ENCODE measurements at regions not wholly inside any gene's neighbourhood (a gene's known extent, or its start where the extent isn't known, plus 50 kb on each side); places are given as distances from the start of the nearest gene placed in this dataset.

- no peak for TF ChIP-seq TAF1 (IDR thresholded peaks at IDR 0.05; ENCODE audit: borderline replicate concordance, insufficient read depth, low read length)
- TF ChIP-seq POLR2AphosphoS5 (IDR thresholded peaks at IDR 0.05; ENCODE audit: low read depth, low read length) = no peak
- TF ChIP-seq FOXP2 (optimal IDR thresholded peaks at IDR 0.05; ENCODE audit: borderline replicate concordance, extremely low read depth, extremely low read length, insufficient read depth) = no peak
- no peak for TF ChIP-seq REST (IDR thresholded peaks at IDR 0.05; ENCODE audit: insufficient read depth in 1 of 2, low read depth in 2 of 2, low read length in 2 of 2)
- no peak for TF ChIP-seq SIN3A (IDR thresholded peaks at IDR 0.05; ENCODE audit: borderline replicate concordance, insufficient read depth, low read length)
These were observed 267.1 kb downstream of the TENT5A start for GRCh38 chr6:81485395-81485794.

- TF ChIP-seq FOXP2 (optimal IDR thresholded peaks at IDR 0.05; ENCODE audit: borderline replicate concordance, extremely low read depth, extremely low read length, insufficient read depth) = no peak
- TF ChIP-seq REST (IDR thresholded peaks at IDR 0.05; ENCODE audit: insufficient read depth in 1 of 2, low read depth in 2 of 2, low read length in 2 of 2) = no peak
- TF ChIP-seq POLR2AphosphoS5 (IDR thresholded peaks at IDR 0.05; ENCODE audit: low read depth, low read length) = no peak
- no peak for TF ChIP-seq TAF1 (IDR thresholded peaks at IDR 0.05; ENCODE audit: borderline replicate concordance, insufficient read depth, low read length)
- no peak for TF ChIP-seq SIN3A (IDR thresholded peaks at IDR 0.05; ENCODE audit: borderline replicate concordance, insufficient read depth, low read length)
These were observed 268.2 kb downstream of the TENT5A start for GRCh38 chr6:81484251-81484650.

- TF ChIP-seq SIN3A (IDR thresholded peaks at IDR 0.05; ENCODE audit: borderline replicate concordance, insufficient read depth, low read length) = no peak
- TF ChIP-seq POLR2AphosphoS5 (IDR thresholded peaks at IDR 0.05; ENCODE audit: low read depth, low read length) = no peak
- no peak for TF ChIP-seq REST (IDR thresholded peaks at IDR 0.05; ENCODE audit: insufficient read depth in 1 of 2, low read depth in 2 of 2, low read length in 2 of 2)
- no peak for TF ChIP-seq FOXP2 (optimal IDR thresholded peaks at IDR 0.05; ENCODE audit: borderline replicate concordance, extremely low read depth, extremely low read length, insufficient read depth)
- TF ChIP-seq TAF1 (IDR thresholded peaks at IDR 0.05; ENCODE audit: borderline replicate concordance, insufficient read depth, low read length) = no peak
These were observed 272.3 kb downstream of the TENT5A start for GRCh38 chr6:81480139-81480538.

- TF ChIP-seq FOXP2 (optimal IDR thresholded peaks at IDR 0.05; ENCODE audit: borderline replicate concordance, extremely low read depth, extremely low read length, insufficient read depth) = no peak
- no peak for TF ChIP-seq POLR2AphosphoS5 (IDR thresholded peaks at IDR 0.05; ENCODE audit: low read depth, low read length)
- TF ChIP-seq TAF1 (IDR thresholded peaks at IDR 0.05; ENCODE audit: borderline replicate concordance, insufficient read depth, low read length) = no peak
- TF ChIP-seq REST (IDR thresholded peaks at IDR 0.05; ENCODE audit: insufficient read depth in 1 of 2, low read depth in 2 of 2, low read length in 2 of 2) = no peak
- TF ChIP-seq SIN3A (IDR thresholded peaks at IDR 0.05; ENCODE audit: borderline replicate concordance, insufficient read depth, low read length) = no peak
These were observed 275.6 kb downstream of the TENT5A start for GRCh38 chr6:81476881-81477280.

- no peak for TF ChIP-seq POLR2AphosphoS5 (IDR thresholded peaks at IDR 0.05; ENCODE audit: low read depth, low read length)
These were observed 276.8 kb downstream of the TENT5A start for GRCh38 chr6:81475646-81476045.

Data from PFSK-1 (cell line).